ENCODE measurements at regions not wholly inside any gene's neighbourhood (a gene's known extent, or its start where the extent isn't known, plus 50 kb on each side); places are given as distances from the start of the nearest gene placed in this dataset.
A peak's percentile ranks its signal among the peaks of the same experiment; 100 is the strongest.
"Not testable (repeated sequence)": the region's sequence is repeated elsewhere in the genome, so short reads cannot be mapped to it uniquely, and the experiment has no call there.

DNA sequence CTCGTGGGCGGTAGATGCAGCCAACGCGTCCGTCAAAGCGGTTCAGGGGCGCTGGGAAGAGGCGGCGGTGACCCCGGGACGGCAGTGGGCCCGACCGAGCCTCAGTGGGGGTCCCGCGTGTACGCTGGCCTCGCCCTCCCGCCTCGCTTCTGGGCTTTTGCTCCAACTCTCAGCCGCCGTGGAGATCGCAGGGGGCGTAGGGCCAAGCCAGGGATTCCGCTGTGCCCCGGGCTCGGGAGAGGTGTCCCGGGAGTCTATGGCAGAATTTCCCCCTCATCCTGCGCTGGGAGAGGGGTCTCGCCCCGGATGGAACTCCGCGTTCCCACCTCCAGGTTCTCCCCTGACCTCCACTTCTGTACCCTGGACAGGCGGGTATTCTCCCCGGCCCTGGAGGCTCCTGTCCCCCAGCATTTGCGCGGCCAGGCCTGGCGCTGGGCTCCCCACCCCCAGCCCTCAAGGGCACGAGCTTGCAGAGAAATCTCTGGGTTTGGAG, 131.9 kb downstream of the MRPL36 start:
- no peak for DNase-seq (ENCODE audit: low spot score)

DNA sequence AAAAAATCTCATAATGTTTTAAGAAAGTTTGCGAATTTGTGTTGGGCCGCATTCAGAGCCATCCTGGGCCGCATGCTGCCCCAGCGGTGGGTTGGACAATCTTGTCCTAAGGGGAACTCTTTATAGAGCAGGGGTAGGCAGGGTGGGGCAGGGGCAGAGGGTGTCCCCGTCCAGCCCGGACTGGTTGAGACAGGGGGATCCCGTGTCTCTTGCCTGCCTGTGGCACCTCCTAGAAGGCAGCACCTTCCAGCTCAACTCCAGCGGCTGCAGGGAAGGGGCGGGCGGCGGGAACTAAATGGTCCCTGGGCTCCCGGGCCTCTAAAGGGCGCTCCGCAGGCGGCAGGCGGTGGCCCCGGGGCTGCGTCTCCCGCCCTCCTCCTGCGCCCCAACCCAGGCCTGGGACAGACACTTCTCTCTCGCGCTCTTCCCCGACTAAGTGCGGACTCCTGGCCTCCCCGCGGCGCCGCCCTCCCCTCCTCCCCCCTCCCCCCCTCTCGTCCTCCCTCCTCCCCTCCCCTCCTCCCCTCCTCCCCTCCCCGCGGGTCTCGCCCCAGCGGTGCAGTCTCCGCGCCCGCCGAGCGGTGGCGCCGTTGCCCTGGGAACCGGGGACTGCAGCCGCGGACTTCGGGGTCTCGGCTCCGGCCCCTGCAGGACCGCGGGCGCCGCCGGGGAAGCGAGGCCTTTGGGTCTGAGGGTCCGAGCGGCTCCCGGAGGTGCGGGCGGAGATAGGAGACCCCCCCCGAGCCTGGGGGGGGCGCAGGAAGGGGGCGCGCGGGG, 132.6 kb downstream of the MRPL36 start:
- DNase-seq (ENCODE audit: low spot score) = peak; percentile 80

DNA sequence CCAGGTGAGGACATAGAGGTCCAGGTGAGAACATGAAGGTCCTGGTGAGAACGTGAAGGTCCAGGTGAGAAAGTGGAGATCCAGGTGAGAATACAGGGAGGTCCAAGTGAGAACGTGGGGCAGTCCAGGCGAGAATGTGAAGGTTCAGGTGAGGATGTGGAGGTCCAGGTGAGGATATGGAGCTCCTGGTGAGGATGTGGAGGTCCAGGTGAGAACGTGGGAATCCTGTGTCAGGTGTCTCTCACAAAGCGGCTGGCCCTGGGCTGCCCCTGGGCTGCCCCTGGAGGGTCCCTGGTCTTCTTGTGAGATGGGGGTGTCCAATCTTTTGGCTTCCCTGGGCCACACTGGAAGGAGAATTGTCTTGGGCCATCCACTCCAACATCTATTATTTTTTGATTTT, 133.4 kb downstream of the MRPL36 start:
- no peak for DNase-seq (ENCODE audit: low spot score)

DNA sequence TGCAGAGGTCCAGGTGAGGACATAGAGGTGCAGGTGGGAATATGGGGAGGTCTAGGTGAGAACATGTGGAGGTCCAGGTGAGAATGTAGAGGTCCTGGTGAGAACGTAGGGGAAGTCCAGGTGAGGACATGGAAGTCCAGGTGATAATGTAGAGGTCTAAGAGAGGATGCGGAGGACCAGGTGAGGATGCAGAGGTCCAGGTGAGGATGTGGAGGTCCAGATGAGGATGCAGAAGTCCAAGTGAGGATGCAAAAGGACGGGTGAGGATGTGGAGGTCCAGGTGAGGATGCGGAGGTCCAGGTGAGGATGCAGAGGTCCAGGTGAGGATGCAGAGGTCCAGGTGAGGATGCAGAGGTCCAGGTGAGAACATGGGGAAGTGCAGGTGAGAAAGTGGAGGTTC, 133.8 kb downstream of the MRPL36 start:
- no peak for DNase-seq (ENCODE audit: low spot score)

DNA sequence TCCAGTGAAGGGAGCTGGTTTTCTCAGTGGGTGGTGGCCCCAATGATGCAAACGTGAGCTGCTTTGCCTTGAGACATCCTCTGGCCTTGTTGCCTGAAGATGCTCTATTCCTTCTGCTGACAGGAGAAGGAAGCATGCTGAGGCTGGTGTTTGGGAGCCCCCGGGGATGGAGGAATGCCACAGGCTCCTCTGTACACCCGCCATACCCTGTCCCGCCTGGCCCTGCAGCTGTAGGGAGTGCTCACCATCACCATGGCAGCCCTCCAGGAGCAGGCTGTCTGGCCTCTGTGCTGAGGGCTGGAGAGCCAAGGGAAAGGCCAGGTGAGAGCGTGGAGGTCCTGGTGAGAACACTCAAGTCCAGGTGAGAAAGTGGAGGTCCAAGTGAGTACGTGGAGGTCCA, 134.4 kb downstream of the MRPL36 start:
- no peak for DNase-seq (ENCODE audit: low spot score)

DNA sequence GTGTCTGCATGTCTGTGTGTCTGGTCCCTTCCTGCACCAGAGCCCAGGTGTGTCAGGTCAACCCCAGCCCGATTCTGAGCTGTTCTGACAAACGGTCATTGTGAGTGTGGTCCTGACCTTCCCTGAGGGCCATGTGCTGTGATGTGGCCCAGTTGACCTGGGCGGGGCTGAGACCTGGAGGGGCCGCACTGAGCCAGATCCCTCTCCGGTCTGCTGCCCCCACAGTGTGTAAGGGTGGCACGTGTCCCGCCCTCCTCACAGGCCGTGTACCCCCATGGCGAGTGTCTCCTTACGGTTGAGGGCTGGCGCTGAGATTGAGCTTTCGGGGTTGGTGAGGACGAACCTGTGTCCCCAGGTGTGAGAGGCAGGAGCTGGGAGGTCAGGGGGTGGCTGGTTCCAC, 136.5 kb downstream of the MRPL36 start:
- no peak for DNase-seq (ENCODE audit: low spot score)

DNA sequence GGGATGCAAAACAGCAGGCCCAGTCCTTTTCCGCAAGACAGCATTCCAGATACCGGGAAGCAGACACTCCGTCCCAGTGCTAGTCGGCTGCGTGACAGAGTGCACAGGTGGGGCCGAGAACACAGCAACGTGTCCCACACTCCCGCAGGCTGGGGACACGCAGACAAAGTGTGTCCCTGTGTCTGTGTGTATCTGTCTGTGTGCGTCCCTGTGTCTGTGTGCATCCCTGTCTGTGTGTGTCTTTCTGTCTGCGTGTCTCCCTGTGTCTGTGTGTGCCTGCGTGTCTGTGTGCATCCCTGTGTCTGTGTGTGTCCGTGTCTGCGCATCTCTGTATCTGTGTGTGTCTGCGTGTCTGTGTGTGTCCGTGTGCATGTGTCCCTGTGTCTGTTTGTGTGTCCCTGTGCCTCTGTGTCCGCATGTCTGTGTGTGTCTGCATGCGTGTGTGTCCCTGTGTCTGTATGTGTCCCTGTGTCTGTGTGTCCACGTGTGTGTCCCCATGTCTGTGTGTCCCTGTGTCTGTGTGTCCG, 137.0 kb downstream of the MRPL36 start:
- DNase-seq (ENCODE audit: low spot score) = no peak

DNA sequence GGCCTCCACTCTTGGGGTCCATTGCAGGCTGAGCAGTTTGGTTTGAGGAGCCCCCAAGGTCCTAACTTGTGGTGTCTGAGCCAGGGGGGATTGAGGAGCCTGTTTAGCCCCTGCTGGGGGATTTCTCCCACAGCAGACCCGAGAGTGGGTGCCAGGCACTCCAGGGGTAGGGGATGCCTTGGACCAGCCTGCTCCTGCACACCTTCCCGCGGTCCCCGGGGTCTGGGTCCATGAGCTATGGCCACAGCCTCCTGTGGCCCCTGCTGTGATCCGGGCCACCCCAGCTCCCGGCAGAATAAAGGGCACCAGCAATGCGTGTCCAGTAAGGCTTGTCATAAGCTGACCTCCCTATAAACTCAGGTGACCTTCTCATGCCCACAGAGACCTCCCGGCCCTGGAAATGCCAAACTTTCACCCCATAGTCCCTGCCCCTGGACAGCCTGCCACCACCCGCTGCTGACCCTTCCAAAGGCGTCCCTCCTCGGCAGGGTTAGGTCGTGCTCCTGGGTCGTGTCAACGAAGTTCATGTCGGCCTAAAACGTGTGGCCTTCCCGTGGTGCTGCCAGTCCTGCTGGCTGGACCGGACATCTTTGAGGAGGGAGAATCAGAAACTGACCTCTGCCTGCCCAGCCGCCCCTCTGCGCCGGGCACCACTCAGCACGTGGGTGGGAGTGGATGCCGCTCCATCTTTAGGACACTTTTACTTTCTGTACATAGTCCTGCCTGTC, 137.6 kb downstream of the MRPL36 start:
- no peak for DNase-seq (ENCODE audit: low spot score)

DNA sequence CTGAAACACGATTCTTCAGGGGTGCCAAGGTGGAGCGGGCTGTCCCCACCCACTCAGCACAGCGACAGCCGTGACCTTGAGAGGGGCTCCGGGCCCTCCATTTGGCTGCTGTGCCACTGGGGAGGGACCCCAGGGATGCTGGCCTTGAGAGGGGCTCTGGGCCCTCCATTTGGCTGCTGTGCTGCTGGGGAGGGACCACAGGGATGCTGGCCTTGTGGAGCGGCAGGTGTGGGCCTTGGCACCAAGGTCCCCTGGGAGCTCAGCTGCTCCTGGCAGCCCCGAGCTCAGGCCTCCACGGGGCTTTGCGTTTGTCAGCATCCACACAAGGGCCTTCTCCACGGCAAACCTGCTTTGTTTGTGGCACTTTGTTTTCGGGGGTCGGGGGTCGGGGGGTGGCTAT, 137.6 kb upstream of the LPCAT1 start:
- DNase-seq (ENCODE audit: low spot score) = no peak

DNA sequence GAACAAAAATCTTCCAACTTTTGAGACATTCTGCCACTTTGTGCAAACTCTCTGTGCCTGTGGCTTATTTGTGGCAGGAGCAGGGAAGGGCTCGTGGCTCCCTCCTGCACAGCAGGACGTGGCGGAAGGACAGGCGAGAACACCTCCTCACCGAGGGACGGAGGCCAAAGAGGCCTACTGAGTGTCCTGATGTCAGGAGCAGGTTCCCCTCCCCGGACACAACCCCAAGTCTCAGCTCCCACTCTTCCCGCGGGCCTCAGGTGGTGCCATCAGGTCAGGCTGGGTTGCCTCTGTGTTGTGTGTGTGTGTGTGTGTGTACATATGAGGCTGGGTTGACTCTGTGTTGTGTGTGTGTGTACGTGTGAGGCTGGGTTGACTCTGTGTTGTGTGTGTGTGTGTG, 136.8 kb upstream of the LPCAT1 start:
- DNase-seq (ENCODE audit: low spot score) = no peak

DNA sequence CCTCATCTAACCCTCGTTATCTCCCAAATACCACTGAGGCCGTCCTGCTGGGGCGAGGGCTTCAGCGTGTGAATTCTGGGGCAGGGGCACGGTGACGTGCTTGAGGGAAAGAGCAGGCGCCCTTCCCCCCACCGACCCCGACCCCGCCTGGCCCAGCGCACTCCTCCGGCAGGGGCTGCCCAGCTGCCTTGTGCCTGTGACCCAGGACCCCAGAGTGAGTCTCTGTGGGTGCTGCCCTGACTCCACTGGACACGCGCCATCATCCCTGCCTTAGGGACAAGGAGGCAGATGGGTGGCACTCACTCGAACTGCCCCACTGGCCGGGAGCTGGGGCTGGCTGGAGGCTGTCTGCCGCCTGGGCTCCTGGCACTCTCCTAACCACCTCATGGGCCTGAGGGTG, 136.2 kb upstream of the LPCAT1 start:
- no peak for DNase-seq (ENCODE audit: low spot score)

DNA sequence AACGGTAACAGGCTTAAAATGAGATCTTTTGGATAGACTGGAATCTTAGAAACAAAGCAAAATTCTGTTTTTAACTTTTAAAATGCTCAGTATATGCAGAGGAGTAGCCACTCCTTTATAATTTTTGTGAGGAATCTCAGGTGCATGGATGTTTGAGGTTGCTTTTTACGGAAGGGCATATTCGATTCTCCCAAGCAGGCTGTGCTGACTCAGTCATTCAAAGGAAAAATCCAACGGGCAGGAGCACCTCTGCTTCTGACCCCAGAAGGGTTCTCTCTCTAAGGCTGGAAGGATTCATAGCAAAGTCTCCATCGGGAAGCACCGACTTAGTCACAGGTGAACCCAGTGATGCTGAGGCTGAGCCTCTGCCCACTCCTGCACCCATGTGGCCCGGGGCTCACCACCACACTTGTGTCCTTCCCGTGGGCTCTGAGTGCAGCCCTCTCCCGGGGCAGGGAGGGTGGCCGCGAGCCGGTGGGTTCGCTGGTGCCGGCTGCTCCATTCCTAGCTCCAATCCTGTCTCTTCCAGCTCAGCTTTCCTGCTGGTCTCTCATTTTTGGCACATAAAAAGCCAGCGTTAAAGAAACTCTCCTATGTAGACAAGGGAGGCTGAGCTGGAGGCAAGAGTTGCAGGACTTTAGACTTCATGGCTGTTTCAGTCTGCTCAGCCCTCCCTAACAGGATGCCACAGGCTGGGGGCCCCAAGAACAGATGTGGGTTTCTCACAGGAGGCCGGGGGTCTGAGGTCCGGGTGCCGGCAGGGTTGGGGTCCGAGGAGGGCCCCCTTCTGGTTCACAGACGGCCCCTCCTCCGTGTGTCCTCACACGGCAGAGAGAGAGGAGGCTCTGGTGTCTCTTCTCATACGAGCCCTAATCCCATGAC, 135.6 kb upstream of the LPCAT1 start:
- no peak for DNase-seq (ENCODE audit: low spot score)

DNA sequence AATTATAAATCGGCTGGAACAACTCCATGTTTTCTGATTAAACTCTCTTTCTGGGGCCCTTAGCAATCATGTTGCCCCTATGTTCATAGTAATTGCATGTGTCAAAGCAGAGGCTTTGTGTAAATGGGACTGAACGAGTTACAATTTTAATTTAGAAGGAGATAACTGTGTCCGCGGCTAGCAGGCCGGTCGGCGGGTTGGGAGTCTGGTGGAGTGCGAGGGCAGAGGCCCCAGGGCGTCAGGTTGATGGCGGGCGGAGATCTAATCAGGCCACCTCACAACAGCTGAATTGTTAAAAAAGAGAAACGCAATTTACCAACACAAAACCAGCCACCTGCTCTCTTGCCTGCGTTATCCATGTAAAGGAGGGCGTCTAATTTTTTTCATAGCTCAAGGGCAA, 134.9 kb upstream of the LPCAT1 start:
- DNase-seq (ENCODE audit: low spot score) = no peak

DNA sequence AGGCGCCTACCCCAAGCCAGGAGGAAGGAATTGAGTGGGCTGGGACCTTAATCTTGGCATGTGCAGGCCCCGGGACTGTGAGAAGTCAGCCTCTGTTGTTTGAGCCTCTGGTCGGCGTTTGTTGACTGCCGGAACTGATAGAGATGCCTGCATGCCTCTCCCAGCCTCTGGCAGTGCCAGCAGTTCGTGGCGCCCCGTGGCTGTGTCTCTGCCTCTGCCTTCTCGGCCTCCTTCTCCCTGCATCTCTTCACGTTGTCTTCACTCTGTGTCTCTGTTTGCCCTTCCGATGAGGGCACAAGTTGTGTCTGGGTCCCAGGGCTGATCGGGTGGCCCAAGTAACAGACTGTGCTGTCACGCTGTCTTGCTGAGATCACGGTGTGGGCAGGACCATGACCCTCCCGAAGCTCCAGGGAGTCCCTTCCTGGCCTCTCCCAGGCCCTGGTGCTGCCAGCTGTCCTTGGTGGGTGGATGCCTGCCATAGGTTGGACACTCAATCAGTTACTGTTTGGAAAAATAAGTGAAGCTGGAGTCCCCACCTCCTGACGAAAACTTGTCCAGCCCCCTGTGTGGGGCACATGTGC, 133.5 kb upstream of the LPCAT1 start:
- no peak for DNase-seq (ENCODE audit: low spot score)

DNA sequence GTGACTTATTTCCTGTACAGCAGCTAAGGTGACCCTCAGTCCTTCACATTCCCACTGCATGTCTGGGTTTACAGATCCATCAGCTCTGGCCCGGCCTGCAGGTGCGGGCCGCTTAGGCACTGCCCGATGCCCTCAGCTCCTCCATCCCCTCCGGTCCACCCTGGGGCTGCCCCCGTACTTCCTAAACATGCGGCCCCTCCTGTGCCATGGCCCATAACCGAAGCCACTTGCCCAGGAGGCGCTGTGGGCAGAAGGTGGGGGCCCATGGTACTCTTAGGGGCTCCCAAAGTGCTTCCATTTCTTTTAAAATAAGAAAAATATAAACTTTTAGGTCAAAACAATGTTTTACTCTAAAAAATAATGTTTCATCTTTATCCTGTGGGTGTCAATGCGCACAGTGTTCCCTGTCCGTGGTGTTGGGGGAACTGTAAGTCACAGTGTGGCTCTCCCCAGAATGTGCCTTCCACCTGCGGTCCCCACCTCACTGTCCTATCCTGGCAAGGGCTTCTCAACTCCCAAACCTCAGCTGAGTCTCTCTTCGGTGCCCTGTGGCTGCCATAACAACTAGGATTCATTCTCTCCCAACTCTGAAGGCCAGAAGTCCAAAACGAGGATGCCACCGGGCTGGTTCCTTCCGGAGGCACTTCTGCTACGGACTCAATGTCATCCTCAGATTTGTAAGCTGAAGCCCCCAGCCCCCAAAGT, 132.7 kb upstream of the LPCAT1 start:
- DNase-seq (ENCODE audit: low spot score) = no peak

DNA sequence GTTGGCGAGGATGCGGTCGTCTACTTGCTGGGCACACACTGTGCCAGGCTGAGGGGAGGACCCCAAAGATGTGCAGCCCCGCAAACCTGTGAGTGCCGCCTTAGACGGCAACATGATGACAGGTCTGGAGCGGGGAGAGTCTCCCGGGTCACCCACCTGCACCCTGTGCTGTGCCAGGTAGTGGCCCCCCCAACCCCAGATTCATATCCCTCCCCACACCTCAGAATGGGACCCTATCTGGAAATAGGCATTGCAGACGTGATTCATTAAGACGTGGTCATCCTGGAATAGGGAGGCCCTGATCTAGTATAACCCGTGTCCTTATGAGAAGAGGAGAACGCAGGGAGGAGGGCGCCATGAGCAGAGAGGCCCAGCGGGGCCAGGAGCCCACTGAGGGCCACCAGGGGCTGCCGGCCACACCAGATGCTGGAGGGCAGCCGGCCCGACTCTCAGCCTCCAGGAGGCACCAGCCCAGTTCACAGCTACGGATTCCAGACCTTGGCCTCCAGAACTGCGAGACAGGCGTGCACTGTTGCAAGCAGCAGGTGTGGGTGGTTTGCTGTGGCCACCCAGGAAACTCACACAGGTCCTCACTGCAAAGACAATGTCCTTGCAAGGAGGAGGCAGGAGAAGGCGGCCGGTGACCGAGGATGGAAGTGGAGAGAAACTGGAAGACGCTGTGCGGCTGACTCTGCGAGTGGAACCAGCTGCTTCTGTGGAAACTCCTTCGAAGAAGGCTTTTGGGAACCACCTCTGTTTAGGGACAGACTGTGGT, 131.9 kb upstream of the LPCAT1 start:
- no peak for DNase-seq (ENCODE audit: low spot score)

DNA sequence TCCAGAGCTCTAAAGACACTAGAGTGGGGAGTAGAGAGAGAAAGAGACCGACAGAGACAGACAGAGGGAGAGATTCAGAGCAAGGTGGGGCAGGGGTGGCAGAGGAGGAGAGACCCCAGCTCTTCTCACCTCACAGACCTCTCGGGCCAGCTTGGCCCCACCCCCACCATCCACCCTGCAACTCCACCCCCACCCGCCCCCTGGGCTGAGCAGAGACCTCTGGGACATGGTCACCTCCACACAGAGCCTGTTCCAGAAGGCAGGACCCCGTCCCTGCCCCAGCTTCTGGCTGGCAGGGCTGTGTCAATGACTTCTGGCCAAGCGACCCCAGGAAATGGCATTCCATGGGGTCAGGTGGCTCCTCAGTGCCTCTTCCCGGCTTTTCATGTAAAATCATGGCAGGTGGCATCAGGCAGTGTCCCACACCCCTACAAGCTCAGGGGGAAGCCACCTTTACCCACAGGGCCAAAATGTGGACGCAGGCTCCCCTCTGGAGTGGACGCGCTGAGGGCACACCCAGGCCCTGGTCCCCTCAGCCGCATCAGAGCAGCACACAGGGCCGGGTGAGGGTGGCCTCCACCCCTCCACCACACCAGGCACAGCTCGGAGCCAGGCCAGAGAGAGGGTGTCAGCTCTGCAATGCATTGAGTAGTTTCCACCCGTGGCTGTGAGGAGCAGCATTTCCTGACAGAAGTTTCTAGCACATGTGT, 131.2 kb upstream of the LPCAT1 start:
- DNase-seq (ENCODE audit: low spot score) = no peak

DNA sequence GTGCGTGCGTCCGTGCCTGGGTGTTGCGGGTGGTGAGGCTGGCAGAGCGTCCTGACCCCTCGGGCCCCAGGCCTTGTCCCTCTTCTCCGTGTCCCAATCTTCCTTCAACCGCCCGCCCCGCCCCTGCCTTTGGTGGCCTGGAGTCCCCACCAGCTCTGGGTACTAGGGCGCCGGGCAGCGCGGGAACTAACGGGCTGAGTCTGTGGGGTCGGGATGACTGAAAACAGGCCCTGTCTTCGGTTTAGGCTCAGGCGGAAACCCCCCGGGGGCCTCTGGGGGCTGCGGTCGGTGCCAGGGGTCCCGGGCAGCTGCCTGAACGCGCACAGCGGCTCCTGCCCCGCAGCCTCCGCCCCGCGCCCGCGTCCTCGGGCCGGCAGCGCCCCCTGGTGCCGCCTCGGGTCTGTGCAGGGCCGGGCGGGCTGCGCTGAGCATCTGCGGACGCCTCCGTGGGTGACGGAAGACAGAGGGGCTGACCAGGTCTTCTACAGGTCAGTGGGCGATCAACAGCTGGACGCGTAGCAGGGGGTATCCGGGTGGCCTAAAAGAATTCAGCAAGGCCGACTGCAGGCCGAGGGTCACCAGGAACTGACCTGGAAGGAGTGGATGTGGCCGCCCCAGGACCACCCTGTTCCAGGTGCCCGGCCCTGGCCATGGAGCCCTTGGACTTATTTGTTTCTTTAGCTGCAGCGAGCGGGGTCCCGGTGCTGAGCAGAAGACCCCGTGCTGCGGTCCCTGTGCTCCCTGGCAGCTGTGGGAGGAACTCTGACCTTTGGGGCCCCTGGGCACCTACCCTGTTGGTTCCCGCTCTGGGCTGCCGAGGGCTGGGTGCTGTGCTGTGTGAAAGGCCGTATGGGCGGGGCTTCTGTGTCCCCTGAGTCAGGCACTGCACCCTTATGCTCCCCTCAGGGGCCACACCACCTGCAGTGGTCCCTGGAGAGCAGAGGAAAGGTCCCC, 130.2 kb upstream of the LPCAT1 start:
- DNase-seq (ENCODE audit: low spot score) = not testable (repeated sequence)

Data from HuH-7 (cell line).